GM12878 (cell line): ENCODE measurements at regions not wholly inside any gene's neighbourhood (a gene's known extent, or its start where the extent isn't known, plus 50 kb on each side); places are given as distances from the start of the nearest gene placed in this dataset.

ENCODE experiments used
- ATAC-seq: fragments of 200-7000 bp; cut with Tn5 transposase; 3 replicates; pipeline ENCODE4 v1.9.1; 2020; ENCODE audit warnings: mild to moderate bottlenecking, moderate library complexity
- BruUV-seq: library from RNA; stranded (reverse); fragments of 400-500 nt; replicated peaks from 2 replicates; lab custom pipeline; 2021; lab: Mats Ljungman, UMichigan
- CTCF ChIA-PET: fragments of 300-600 bp; sonication (Branson Sonifier 250); formaldehyde crosslinking; extraction: SDS; loops from one replicate; lab custom pipeline; 2021; ENCODE audit warnings: inconsistent platforms; lab: Yijun Ruan, JAX
- POLR2A ChIA-PET: fragments of 350-600 bp; formaldehyde crosslinking; extraction: SDS; loops from one replicate; lab custom pipeline; 2021; ENCODE audit warnings: inconsistent platforms; lab: Charles Lee
- RAD21 ChIA-PET: fragments of 300-600 bp; sonication (Branson Sonifier 250); formaldehyde crosslinking; loops from one replicate; lab custom pipeline; 2023; ENCODE audit warnings: antibody characterized with exemption; ENCODE audit not compliant: unreplicated experiment; lab: Charles Lee
- SMC1A ChIA-PET: fragments of 300-600 bp; sonication (Branson Sonifier 250); formaldehyde crosslinking; loops from one replicate; lab custom pipeline; 2023; ENCODE audit not compliant: unreplicated experiment, uncharacterized antibody; lab: Charles Lee
- DNase-seq: peaks from one replicate; pipeline ENCODE4 v3.0.0-alpha.2; 2011; ENCODE audit warnings: low read depth, low spot score
- FAIRE-seq: peaks from 3 replicates; lab custom pipeline; 2011; peaks lifted over from hg19 to GRCh38; lab: Jason Lieb, UNC
- H2AFZ ChIP-seq: 2 replicates; pipeline ENCODE4 v1.6.0; 2011; ENCODE audit warnings: low read depth, low read length, control low read depth; ENCODE audit not compliant: control insufficient read depth
- H3K27ac ChIP-seq: 2 replicates; pipeline ENCODE4 v1.5.1; 2011; ENCODE audit warnings: control low read depth; ENCODE audit not compliant: control insufficient read depth, insufficient read depth
- H3K27me3 ChIP-seq, 2 experiments: replicated peaks in 1 of 2; 2 replicates each; pipeline versions ENCODE4 v1.6.0 to v1.6.1; 2011; ENCODE audit warnings: low read length in 1 of 2; ENCODE audit not compliant: control insufficient read depth in 2 of 2, insufficient read depth in 2 of 2
- H3K36me3 ChIP-seq, 2 experiments: 2 replicates each; pipeline ENCODE4 v1.5.1; 2011; ENCODE audit warnings: low read length in 1 of 2; ENCODE audit not compliant: control insufficient read depth in 2 of 2, insufficient read depth in 2 of 2
- H3K4me1 ChIP-seq: 2 replicates; pipeline ENCODE4 v1.6.1; 2011; ENCODE audit warnings: mild to moderate bottlenecking, low read length, moderate library complexity, mixed read lengths; ENCODE audit not compliant: control insufficient read depth, insufficient read depth
- H3K4me2 ChIP-seq: 2 replicates; pipeline ENCODE4 v1.6.0; 2011; ENCODE audit warnings: control low read depth; ENCODE audit not compliant: control insufficient read depth, insufficient read depth
- H3K4me3 ChIP-seq: fragments of 200-600 bp; sonication (generic); 2 replicates; pipeline ENCODE4 v1.5.1; 2016
- H3K79me2 ChIP-seq: 2 replicates; pipeline ENCODE4 v1.6.0; 2011; ENCODE audit warnings: low read length; ENCODE audit not compliant: control insufficient read depth, insufficient read depth
- H3K9ac ChIP-seq: 2 replicates; pipeline ENCODE4 v1.8.0; 2011; ENCODE audit warnings: low read length, control low read depth, mixed read lengths; ENCODE audit not compliant: control insufficient read depth, insufficient read depth
- H3K9me3 ChIP-seq: replicated peaks from 3 replicates; pipeline ENCODE4 v1.5.1; 2011; ENCODE audit warnings: mild to moderate bottlenecking, low read length; ENCODE audit not compliant: control insufficient read depth, insufficient read depth
- H4K20me1 ChIP-seq: 2 replicates; pipeline ENCODE4 v1.6.0; 2011; ENCODE audit not compliant: control insufficient read depth, insufficient read depth
- BCL3 ChIP-seq: IDR thresholded peaks from 2 replicates; pipeline ENCODE4 v1.6.1; 2011; ENCODE audit warnings: borderline replicate concordance, low read depth, mild to moderate bottlenecking, moderate library complexity, low read length; ENCODE audit not compliant: insufficient read depth, poor library complexity, severe bottlenecking
- BRCA1 ChIP-seq: IDR thresholded peaks from 2 replicates; pipeline ENCODE4 v1.6.1; 2011; ENCODE audit warnings: low read depth, low read length, improper control_type of control experiment
- CREB1 ChIP-seq: IDR thresholded peaks from 2 replicates; pipeline ENCODE4 v1.6.1; 2012; ENCODE audit warnings: low read depth, mild to moderate bottlenecking, inconsistent platforms
- ETV6 ChIP-seq, 2 experiments: fragments of 450-650 bp in 1 of 2; IDR thresholded peaks in 1 of 2; conservative IDR thresholded peaks in 1 of 2; 2 replicates each; pipeline ENCODE4 v1.6.1; 2014; ENCODE audit warnings: antibody characterized with exemption in 1 of 2, borderline replicate concordance in 1 of 2, low read depth in 1 of 2, mild to moderate bottlenecking in 1 of 2, moderate library complexity in 1 of 2
- EZH2 ChIP-seq: IDR thresholded peaks from 2 replicates; pipeline ENCODE4 v1.6.1; 2012; ENCODE audit warnings: low read depth, mild to moderate bottlenecking, control low read depth, inconsistent platforms, low read length, borderline replicate concordance; ENCODE audit not compliant: control insufficient read depth
- HDAC2 ChIP-seq: fragments of 200-600 bp; sonication (generic); IDR thresholded peaks from 2 replicates; pipeline ENCODE4 v1.6.1; 2017
- MLLT1 ChIP-seq: fragments of 450-650 bp; IDR thresholded peaks from 2 replicates; pipeline ENCODE4 v1.6.1; 2016; ENCODE audit warnings: mild to moderate bottlenecking
- MYB ChIP-seq: fragments of 150-350 bp; IDR thresholded peaks from 2 replicates; pipeline ENCODE4 v1.6.1; 2014; ENCODE audit warnings: mild to moderate bottlenecking, low read depth, low read length, borderline replicate concordance
- MYC ChIP-seq: IDR thresholded peaks from 2 replicates; pipeline ENCODE4 v1.6.1; 2011; ENCODE audit warnings: mild to moderate bottlenecking, low read length, moderate library complexity, inconsistent platforms; ENCODE audit not compliant: insufficient read depth, insufficient replicate concordance, insufficient read length, severe bottlenecking
- NR2C1 ChIP-seq: fragments of 450-650 bp; IDR thresholded peaks from 2 replicates; pipeline ENCODE4 v1.6.1; 2017; ENCODE audit warnings: antibody characterized with exemption, mild to moderate bottlenecking, moderate library complexity
- POLR2A ChIP-seq: IDR thresholded peaks from 2 replicates; pipeline ENCODE4 v1.6.1; 2011; ENCODE audit warnings: low read depth, mild to moderate bottlenecking, low read length
- RAD51 ChIP-seq: fragments of 450-650 bp; IDR thresholded peaks from 2 replicates; pipeline ENCODE4 v1.6.1; 2016; ENCODE audit warnings: moderate library complexity, mild to moderate bottlenecking, inconsistent platforms
- RUNX3 ChIP-seq: IDR thresholded peaks from 2 replicates; pipeline ENCODE4 v1.6.1; 2012; ENCODE audit warnings: low read length, inconsistent platforms
- TCF3 ChIP-seq: IDR thresholded peaks from 2 replicates; pipeline ENCODE4 v1.6.1; 2012; ENCODE audit warnings: low read depth, mild to moderate bottlenecking, low read length, borderline replicate concordance; ENCODE audit not compliant: insufficient read depth
- WGBS: methylation state at CpG from one replicate; pipeline ENCODE4 v1.1.6; 2016; ENCODE audit warnings: low lambda C conversion rate; ENCODE audit not compliant: insufficient replicate concordance, insufficient coverage; ENCODE audit errors: missing lambda C conversion rate; 5-methylcytosine and 5-hydroxymethylcytosine counted together
- in situ Hi-C: fragments of 300-500 bp; cut with MboI; formaldehyde crosslinking; loops from 9 replicates; pipeline ENCODE4 v1.14.3; 2018; ENCODE audit warnings: mixed read lengths
- intact Hi-C: fragments of 100-400 bp; cut with micrococcal nuclease; formaldehyde crosslinking; loops from one replicate; pipeline ENCODE4 v1.14.2; 2022; ENCODE audit not compliant: unreplicated experiment
- TF ChIP-seq, protein P1 (sequence below), 3 experiments: IDR thresholded peaks in 2 of 3; conservative IDR thresholded peaks in 1 of 3; 2 replicates each; pipeline ENCODE4 v1.5.1; 2011; ENCODE audit warnings: low read depth in 3 of 3, low read length in 3 of 3, mild to moderate bottlenecking in 3 of 3, control low read depth in 2 of 3, moderate library complexity in 2 of 3, inconsistent platforms in 1 of 3, mixed read lengths in 1 of 3; ENCODE audit not compliant: control insufficient read depth in 2 of 3, insufficient read depth in 1 of 3; ENCODE audit errors: extremely low read depth in 1 of 3
- TF ChIP-seq, protein P2 (sequence below): fragments of 150-350 bp; IDR thresholded peaks from 2 replicates; pipeline ENCODE4 v1.6.1; 2016; ENCODE audit warnings: low read depth, low read length

- TF ChIP-seq ETV6 (conservative IDR thresholded peaks at IDR 0.05 in 1 of 2, IDR thresholded peaks at IDR 0.05 in 1 of 2; ENCODE audit: borderline replicate concordance in 1 of 2, low read depth in 1 of 2), result no peak
- TF ChIP-seq, protein P1, sequence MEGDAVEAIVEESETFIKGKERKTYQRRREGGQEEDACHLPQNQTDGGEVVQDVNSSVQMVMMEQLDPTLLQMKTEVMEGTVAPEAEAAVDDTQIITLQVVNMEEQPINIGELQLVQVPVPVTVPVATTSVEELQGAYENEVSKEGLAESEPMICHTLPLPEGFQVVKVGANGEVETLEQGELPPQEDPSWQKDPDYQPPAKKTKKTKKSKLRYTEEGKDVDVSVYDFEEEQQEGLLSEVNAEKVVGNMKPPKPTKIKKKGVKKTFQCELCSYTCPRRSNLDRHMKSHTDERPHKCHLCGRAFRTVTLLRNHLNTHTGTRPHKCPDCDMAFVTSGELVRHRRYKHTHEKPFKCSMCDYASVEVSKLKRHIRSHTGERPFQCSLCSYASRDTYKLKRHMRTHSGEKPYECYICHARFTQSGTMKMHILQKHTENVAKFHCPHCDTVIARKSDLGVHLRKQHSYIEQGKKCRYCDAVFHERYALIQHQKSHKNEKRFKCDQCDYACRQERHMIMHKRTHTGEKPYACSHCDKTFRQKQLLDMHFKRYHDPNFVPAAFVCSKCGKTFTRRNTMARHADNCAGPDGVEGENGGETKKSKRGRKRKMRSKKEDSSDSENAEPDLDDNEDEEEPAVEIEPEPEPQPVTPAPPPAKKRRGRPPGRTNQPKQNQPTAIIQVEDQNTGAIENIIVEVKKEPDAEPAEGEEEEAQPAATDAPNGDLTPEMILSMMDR (IDR thresholded peaks at IDR 0.05 in 2 of 3, conservative IDR thresholded peaks at IDR 0.05 in 1 of 3; ENCODE audit: control insufficient read depth in 2 of 3, extremely low read depth in 1 of 3, insufficient read depth in 1 of 3, low read depth in 3 of 3, low read length in 3 of 3), result no peak
These were observed 220.3 kb downstream of the RPS24 start (continued) for GRCh38 chr10:78254013-78254412.

DNA sequence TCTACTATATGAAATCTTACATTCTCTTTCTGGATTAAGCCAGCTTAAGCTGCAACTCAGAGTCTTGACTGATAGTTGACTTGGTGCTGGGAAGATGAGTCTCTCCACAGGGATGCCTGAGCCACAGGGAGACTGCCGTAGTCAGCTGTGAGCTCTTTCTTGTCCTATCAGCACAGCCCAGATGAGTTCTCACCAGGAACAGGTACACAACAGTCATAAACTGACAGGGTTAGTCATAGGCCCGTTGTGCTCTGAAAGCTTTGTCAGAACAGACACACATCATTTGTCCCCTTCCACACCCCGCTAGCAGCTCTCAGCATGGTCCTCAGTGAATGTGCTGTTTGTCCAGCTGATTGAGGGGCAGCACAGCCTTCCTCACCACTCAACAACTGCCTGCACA, 221.6 kb downstream of the RPS24 start:
- Histone ChIP-seq H4K20me1 (no peaks in the 10 kb centered on the region), H3K9me3 (no peaks in the 10 kb centered on the region), H3K4me1 (peaks cover 3% of the 10 kb centered on the region), H3K27me3 (no peaks in the 10 kb centered on the region), H3K36me3 (no peaks in the 10 kb centered on the region), H2AFZ (no peak overlapping the region), H3K4me3 (no peak overlapping the region), H3K79me2 (no peaks in the 10 kb centered on the region), H3K27ac (no peak overlapping the region), H3K9ac (no peak overlapping the region), H3K4me2 (no peak overlapping the region)
- BruUV-seq, result no TSS peak
- ChIA-PET SMC1A (no interaction called here), POLR2A (no interaction called here), RAD21 (no interaction called here), CTCF (no interaction called here)
- DNase-seq, result no peak
- no peak for FAIRE-seq
- in situ Hi-C loops (no loop called here), intact Hi-C loops (no loop called here)
- no peak for ATAC-seq
- WGBS, result 12% methylated on average over 3 of the region's 3 CpGs
- TF ChIP-seq, protein P2, sequence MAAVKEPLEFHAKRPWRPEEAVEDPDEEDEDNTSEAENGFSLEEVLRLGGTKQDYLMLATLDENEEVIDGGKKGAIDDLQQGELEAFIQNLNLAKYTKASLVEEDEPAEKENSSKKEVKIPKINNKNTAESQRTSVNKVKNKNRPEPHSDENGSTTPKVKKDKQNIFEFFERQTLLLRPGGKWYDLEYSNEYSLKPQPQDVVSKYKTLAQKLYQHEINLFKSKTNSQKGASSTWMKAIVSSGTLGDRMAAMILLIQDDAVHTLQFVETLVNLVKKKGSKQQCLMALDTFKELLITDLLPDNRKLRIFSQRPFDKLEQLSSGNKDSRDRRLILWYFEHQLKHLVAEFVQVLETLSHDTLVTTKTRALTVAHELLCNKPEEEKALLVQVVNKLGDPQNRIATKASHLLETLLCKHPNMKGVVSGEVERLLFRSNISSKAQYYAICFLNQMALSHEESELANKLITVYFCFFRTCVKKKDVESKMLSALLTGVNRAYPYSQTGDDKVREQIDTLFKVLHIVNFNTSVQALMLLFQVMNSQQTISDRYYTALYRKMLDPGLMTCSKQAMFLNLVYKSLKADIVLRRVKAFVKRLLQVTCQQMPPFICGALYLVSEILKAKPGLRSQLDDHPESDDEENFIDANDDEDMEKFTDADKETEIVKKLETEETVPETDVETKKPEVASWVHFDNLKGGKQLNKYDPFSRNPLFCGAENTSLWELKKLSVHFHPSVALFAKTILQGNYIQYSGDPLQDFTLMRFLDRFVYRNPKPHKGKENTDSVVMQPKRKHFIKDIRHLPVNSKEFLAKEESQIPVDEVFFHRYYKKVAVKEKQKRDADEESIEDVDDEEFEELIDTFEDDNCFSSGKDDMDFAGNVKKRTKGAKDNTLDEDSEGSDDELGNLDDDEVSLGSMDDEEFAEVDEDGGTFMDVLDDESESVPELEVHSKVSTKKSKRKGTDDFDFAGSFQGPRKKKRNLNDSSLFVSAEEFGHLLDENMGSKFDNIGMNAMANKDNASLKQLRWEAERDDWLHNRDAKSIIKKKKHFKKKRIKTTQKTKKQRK, result no peak
- TF ChIP-seq MYB (no peak), HDAC2 (no peak), BRCA1 (no peak), MLLT1 (no peak), RUNX3 (no peak), NR2C1 (no peak), RAD51 (no peak), EZH2 (no peak), MYC (no peak), TCF3 (no peak), CREB1 (no peak), POLR2A (no peak), BCL3 (no peak)
